Skin epidermis (tissue), 12 donors: ENCODE measurements at regions not wholly inside any gene's neighbourhood (a gene's known extent, or its start where the extent isn't known, plus 50 kb on each side); places are given as distances from the start of the nearest gene placed in this dataset.

Source experiments
- H3K27ac ChIP-seq, 21 experiments: fragments of 200-600 bp; sonication (generic) in 11 of 21; one replicate each; pipeline ENCODE4 v1.5.0; 2020; ENCODE audit warnings: mild to moderate bottlenecking in 3 of 21, inconsistent platforms in 2 of 21, moderate library complexity in 2 of 21
- H3K4me3 ChIP-seq, 7 experiments: fragments of 200-600 bp; sonication (generic) in 2 of 7; one replicate each; pipeline ENCODE4 v1.5.0; 2020; ENCODE audit warnings: inconsistent platforms in 2 of 7, mild to moderate bottlenecking in 2 of 7, moderate library complexity in 1 of 7

DNA sequence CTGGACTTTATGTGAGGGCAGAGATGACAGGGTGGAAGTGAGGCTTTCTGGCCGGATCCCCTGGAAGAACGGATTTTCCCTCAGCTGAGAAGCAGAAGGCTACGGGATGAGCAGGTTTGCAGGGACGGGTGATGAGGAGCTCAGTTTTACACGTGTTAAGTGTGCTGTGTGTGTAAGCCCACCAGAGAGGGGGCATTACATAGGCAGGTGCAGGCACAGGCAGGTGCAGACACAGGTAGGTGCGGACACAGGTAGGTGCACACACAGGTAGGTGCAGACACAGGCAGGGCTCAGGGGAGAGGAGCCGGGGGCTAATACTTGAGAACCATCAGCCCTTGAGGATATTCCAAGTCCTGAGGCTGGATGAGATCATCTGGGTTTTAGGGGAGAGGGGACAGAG lies 107.7 kb downstream of the COPS8 start:
- Histone ChIP-seq H3K27ac (no peak overlapping the region), H3K4me3 (no peak overlapping the region)

DNA sequence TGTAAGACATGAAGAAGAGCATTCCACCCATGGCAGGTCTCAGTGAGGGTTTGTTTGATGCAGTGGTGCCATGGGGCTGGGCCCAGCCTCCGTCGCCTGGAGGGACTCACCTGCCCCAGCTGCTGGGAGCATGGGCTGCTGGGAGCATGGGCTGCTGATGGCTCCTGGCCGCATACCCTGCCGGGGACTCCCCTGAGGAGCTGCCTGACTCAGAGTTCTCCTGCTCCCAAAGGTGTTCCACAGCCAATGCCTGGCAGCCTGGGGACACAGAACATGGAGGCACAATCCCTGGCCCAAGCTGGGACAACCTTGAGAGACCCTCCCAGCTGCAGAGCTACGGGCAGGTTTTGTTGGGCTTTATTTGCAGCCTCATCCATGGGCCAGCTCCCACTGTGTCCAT lies 108.4 kb downstream of the COPS8 start:
- H3K4me3 ChIP-seq: no peak overlapping the region
- no peak overlapping the region for H3K27ac ChIP-seq

DNA sequence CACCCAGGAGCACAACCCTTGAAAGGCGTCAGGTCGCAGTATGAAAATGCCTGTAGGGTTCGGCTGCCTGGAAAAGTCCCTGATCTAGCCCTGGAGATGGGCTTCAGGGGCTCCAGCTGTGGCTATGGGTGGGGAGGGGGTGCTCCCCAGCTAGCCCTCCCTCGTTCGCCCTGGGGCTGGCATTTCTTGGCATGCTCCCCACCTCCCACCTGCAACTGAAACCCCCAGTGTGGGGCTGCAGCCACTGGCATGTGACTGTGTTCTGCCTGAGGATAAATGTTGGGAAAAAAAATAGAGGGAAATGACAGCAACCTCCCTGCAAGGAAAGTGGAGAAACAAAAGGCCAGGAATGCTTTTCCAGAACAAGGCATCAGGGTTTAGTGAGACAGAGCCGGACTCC lies 109.2 kb downstream of the COPS8 start:
- Histone ChIP-seq H3K27ac (no peak overlapping the region), H3K4me3 (no peak overlapping the region)

- peak overlapping the region in 1 of 21 experiments; percentile 57 for H3K27ac ChIP-seq
- no peak overlapping the region for H3K4me3 ChIP-seq
Observed at GRCh38 chr2:237195396-237196120, 109.9 kb downstream of the COPS8 start.

GRCh38 chr2:237196409-237196808 lies 110.7 kb downstream of the COPS8 start:
- H3K4me3 ChIP-seq: no peak overlapping the region
- peak overlapping the region in 2 of 21 experiments; percentile 57 to 62 for H3K27ac ChIP-seq

- H3K27ac ChIP-seq: peak overlapping the region in 2 of 21 experiments; percentile 57 to 62
- H3K4me3 ChIP-seq: no peak overlapping the region
Observed at GRCh38 chr2:237196866-237197618, 111.4 kb downstream of the COPS8 start.

DNA sequence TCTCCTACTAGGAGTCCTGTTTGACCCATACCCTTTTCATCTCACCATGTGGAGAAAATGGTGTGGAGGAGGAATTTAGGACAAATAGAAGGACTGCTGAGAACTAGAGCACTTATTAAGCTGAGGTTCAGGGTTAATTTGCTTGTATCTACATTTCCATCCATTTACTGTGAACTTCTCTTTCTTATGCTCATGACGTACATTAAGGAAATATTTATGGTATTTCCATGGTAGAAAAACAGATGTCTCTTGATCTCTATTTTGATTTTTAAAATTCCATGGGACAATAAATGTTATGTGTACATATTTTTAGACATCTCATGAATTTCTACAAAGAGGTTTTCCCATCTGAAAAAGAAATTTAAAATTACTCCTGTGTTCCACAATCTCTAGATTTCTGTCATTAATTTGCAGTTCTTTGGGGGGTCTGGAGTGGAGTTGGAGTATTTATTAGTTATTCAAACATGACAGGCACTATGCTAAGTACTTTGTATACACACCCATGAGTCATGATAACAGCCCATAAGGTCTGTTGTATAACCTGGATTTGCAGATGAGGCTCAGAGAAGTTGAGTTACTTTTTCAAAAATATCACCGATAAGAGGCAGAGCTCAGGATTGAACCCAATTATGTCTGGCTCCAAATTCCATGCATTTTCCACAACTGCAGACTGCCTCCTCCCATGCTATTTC lies 112.6 kb downstream of the COPS8 start:
- H3K4me3 ChIP-seq: no peak overlapping the region

GRCh38 chr2:237199082-237199481 lies 113.4 kb downstream of the COPS8 start:
- H3K4me3 ChIP-seq: no peak overlapping the region
- peak overlapping the region in 8 of 21 experiments; percentile 1 to 92 (median 62) for H3K27ac ChIP-seq

More for the DNA sequence above, 112.6 kb downstream of the COPS8 start:
- peak overlapping the region in 5 of 21 experiments; percentile 23 to 92 (median 55) for H3K27ac ChIP-seq

- Histone ChIP-seq H3K27ac (peak overlapping the region in 10 of 21 experiments; percentile 1 to 92 (median 49)), H3K4me3 (no peak overlapping the region)
Observed at GRCh38 chr2:237199577-237199976, 113.9 kb downstream of the COPS8 start.

DNA sequence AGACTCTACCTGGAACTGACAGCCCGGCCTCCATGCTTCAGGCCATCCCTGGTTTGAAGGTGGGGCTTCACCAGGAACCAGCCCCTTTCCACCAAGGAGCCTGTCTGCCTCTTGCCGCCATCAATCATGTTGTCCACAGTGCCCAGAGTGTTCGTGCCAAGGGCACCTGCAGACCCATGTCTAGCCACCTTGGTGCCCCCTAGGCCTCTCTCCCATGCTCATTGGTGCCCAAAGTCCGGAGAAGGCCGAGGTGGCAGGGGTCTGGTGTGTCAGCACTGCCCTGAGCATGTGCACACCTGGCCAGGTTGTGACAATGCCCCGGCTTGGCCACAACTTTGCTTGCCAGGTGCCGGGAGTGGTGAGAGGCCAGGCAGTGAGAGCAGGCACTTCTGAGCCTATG lies 114.8 kb downstream of the COPS8 start:
- no peak overlapping the region for H3K4me3 ChIP-seq
- peak overlapping the region in 8 of 21 experiments; percentile 15 to 92 (median 82) for H3K27ac ChIP-seq

- peak overlapping the region in 16 of 21 experiments; percentile 0 to 92 (median 73) for H3K27ac ChIP-seq
- no peak overlapping the region for H3K4me3 ChIP-seq
Observed at GRCh38 chr2:237201461-237202287, 116.0 kb downstream of the COPS8 start.

DNA sequence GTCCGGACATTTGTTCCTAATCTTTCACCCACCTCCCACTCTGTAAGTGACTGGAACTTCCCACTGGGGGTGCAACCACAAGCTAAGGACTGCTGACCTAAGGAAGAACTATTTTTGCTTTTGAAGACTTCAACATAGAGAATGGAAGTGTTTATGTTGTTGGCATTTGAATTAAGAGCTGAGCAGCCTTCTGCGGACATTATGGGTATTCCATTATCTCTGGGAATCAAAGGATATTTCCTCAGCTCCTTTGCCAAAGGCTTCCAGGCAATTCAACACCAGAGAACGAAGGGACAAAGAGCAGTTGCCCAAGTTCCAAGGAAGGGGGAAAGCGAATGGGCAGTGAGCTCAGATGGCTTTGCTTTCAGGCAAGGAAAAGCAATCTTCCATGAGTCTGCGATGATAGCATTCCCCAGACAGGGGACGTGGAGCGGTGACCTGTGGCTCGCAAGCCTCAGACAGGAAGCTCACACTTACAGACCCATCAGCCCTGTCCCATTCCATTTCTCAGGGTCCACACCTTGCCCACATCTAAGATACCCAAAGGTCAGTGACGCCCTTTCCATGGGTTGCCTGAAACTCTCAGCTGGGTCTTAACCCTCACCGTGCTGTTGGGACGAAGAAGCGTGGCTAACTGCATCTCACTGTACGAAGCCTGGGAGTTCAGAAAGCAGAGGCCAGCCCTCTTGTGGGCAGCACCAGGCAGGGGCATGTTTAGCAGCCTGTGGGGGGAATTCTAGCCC lies 116.8 kb downstream of the COPS8 start:
- Histone ChIP-seq H3K27ac (peak overlapping the region in 18 of 21 experiments; percentile 35 to 92 (median 76)), H3K4me3 (no peak overlapping the region)

- no peak overlapping the region for H3K4me3 ChIP-seq
- peak overlapping the region in 9 of 21 experiments; percentile 2 to 91 (median 66) for H3K27ac ChIP-seq
Observed at GRCh38 chr2:237205043-237205541, 119.4 kb downstream of the COPS8 start.

GRCh38 chr2:237205561-237205971 lies 119.9 kb downstream of the COPS8 start:
- Histone ChIP-seq H3K4me3 (no peak overlapping the region), H3K27ac (peak overlapping the region in 10 of 21 experiments; percentile 2 to 91 (median 64))

DNA sequence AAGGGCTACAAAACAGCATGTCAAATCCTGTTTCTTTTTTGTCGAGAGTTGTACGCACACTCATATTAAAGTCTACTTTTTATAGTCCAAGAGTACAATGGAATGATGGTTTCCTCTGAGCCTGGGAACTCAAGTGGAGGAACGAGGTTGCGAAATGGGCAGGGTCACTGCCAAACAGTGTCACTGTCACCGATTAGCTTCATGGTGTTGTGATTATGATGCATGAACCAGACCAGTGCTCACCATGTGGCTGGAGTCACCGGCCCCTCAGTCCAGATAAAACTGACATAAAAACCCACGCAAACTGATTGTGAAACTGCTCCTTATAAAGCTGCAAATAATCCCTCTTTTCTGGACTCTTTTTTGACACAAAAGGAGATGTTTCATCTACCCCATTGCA lies 122.0 kb downstream of the COPS8 start:
- H3K4me3 ChIP-seq: no peak overlapping the region
- H3K27ac ChIP-seq: peak overlapping the region in 15 of 21 experiments; percentile 22 to 91 (median 65)

- Histone ChIP-seq H3K27ac (peak overlapping the region in 19 of 21 experiments; percentile 18 to 91 (median 73)), H3K4me3 (no peak overlapping the region)
Observed at GRCh38 chr2:237208373-237209260, 122.9 kb downstream of the COPS8 start.

- Histone ChIP-seq H3K27ac (peak overlapping the region in 15 of 21 experiments; percentile 18 to 91 (median 74)), H3K4me3 (no peak overlapping the region)
Observed at GRCh38 chr2:237209885-237210284, 124.2 kb downstream of the COPS8 start.
